Hepatocyte (in vitro differentiated cells): ENCODE measurements at regions not wholly inside any gene's neighbourhood (a gene's known extent, or its start where the extent isn't known, plus 50 kb on each side); places are given as distances from the start of the nearest gene placed in this dataset.
A peak's percentile ranks its signal among the peaks of the same experiment; 100 is the strongest.
"Not testable (repeated sequence)": the region's sequence is repeated elsewhere in the genome, so short reads cannot be mapped to it uniquely, and the experiment has no call there.

Experiments used
- DNase-seq: peaks from one replicate; pipeline ENCODE4 v3.0.0-alpha.2; 2016; ENCODE audit warnings: low spot score
- H2AFZ ChIP-seq: fragments of 200-600 bp; sonication (generic); 2 replicates; pipeline ENCODE4 v1.6.0; 2016; ENCODE audit warnings: antibody characterized with exemption, mild to moderate bottlenecking
- H3K27ac ChIP-seq: fragments of 200-600 bp; sonication (generic); 2 replicates; pipeline ENCODE4 v1.5.1; 2016; ENCODE audit warnings: mild to moderate bottlenecking
- H3K27me3 ChIP-seq: fragments of 200-600 bp; sonication (generic); 2 replicates; pipeline ENCODE4 v1.6.1; 2016
- H3K36me3 ChIP-seq: fragments of 200-600 bp; sonication (generic); replicated peaks from 2 replicates; pipeline ENCODE4 v1.5.1; 2016; ENCODE audit warnings: low read depth; ENCODE audit not compliant: insufficient read depth
- H3K4me1 ChIP-seq: fragments of 200-600 bp; sonication (generic); 2 replicates; pipeline ENCODE4 v1.5.1; 2016; ENCODE audit warnings: mild to moderate bottlenecking, moderate library complexity; ENCODE audit not compliant: insufficient read depth
- H3K4me2 ChIP-seq: fragments of 200-600 bp; sonication (generic); 2 replicates; pipeline ENCODE4 v1.6.0; 2016
- H3K4me3 ChIP-seq: fragments of 200-600 bp; sonication (generic); 2 replicates; pipeline ENCODE4 v1.5.1; 2016; ENCODE audit warnings: mild to moderate bottlenecking
- H3K79me2 ChIP-seq: fragments of 200-600 bp; sonication (generic); 2 replicates; pipeline ENCODE4 v1.6.0; 2017; ENCODE audit warnings: mild to moderate bottlenecking
- H3K9me2 ChIP-seq: fragments of 200-600 bp; sonication (generic); replicated peaks from 2 replicates; pipeline ENCODE4 v1.6.0; 2017; ENCODE audit warnings: mild to moderate bottlenecking; ENCODE audit not compliant: insufficient read depth
- H3K9me3 ChIP-seq: fragments of 200-600 bp; sonication (generic); 2 replicates; pipeline ENCODE4 v1.5.1; 2016; ENCODE audit warnings: low read depth, mild to moderate bottlenecking
- H4K20me1 ChIP-seq: fragments of 200-600 bp; sonication (generic); 2 replicates; pipeline ENCODE4 v1.6.0; 2016; ENCODE audit warnings: mild to moderate bottlenecking; ENCODE audit not compliant: insufficient read depth, poor library complexity, severe bottlenecking
- WGBS: methylation state at CpG from one replicate; pipeline ENCODE4 v1.1.6; 2016; ENCODE audit warnings: low lambda C conversion rate; ENCODE audit errors: missing lambda C conversion rate; 5-methylcytosine and 5-hydroxymethylcytosine counted together

- H3K4me3 ChIP-seq, H3K79me2 ChIP-seq, H3K27me3 ChIP-seq, DNase-seq, H3K36me3 ChIP-seq, H4K20me1 ChIP-seq, H3K27ac ChIP-seq, H3K4me2 ChIP-seq, H3K9me2 ChIP-seq, H3K9me3 ChIP-seq, H2AFZ ChIP-seq, H3K4me1 ChIP-seq: not testable (repeated sequence)
- WGBS: no CpG with 5 or more reads among the region's 2 CpGs
Measured at GRCh38 chr2:110394769-110395168, 77.8 kb downstream of the LIMS4 start.

GRCh38 chr2:110392366-110392765 is 80.2 kb downstream of the LIMS4 start:
- not testable (repeated sequence) for H3K79me2 ChIP-seq, H3K9me2 ChIP-seq, DNase-seq, H3K27ac ChIP-seq, H3K27me3 ChIP-seq, H3K4me2 ChIP-seq, H2AFZ ChIP-seq, H3K9me3 ChIP-seq, H3K4me3 ChIP-seq, H3K36me3 ChIP-seq, H4K20me1 ChIP-seq, H3K4me1 ChIP-seq
- WGBS: 94% methylated on average over 5 of the region's 8 CpGs

DNA sequence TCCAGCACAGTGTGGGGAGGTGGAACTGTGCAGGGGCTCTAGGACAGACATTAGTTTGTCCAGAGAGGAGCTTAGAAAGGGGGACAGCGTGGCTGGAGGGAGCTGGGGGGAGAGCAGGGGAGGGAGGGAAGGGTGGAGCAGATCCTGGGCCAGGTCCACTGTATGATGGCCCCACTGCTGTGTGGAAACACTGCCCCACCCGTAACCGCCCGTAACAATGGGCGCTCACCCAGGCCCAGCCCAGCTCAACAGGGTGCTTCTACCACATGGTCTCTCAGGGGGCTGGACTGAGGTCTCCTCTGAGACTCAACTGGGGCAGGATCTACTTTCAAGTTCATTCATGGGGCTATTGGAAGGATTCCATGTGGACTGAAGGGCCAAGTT is 81.6 kb downstream of the LIMS4 start:
- no CpG with 5 or more reads among the region's 5 CpGs for WGBS
- not testable (repeated sequence) for H3K27ac ChIP-seq, H2AFZ ChIP-seq, H3K4me3 ChIP-seq, H4K20me1 ChIP-seq, H3K27me3 ChIP-seq, H3K36me3 ChIP-seq, H3K4me1 ChIP-seq, H3K79me2 ChIP-seq, H3K9me3 ChIP-seq, H3K9me2 ChIP-seq, H3K4me2 ChIP-seq, DNase-seq

DNA sequence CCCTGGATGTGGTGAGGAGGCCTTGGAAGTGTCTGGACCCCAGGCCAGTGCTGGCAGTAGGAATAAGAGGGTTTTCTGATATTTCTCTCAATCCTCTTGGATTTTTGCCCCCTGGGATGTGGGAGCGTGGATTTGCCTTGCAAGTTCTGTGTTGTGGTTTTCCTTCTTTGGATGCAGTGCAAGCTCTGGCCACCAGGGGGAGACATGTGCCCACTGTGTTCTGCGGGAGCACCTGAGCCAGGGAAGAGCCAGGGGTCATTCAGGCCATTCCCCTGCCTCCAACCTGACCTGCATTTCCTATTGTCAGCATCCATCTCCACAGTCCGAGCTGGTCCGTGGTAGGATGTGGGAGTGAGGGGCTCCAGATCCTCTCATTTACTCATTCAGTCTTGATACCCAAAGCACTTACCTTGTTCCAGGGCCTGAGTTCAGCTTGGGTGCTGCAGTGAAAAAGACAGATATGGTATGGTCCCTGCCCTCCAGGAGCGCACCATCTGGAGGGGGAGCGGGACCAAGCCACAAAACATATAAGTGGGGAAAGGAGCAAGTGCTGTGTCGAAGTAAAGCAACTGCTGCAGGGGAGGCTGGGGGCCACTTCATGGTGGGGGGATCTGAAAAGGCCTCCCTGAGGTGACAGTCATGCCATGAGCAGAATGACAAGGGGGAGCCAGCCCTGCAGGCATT is 82.1 kb downstream of the LIMS4 start:
- H3K27ac ChIP-seq, H3K4me3 ChIP-seq, H3K4me1 ChIP-seq, H3K79me2 ChIP-seq, H3K9me2 ChIP-seq, H3K9me3 ChIP-seq, H3K36me3 ChIP-seq, H4K20me1 ChIP-seq, H2AFZ ChIP-seq, H3K27me3 ChIP-seq, H3K4me2 ChIP-seq: not testable (repeated sequence)
- peak; percentile 1 for DNase-seq
- 80% methylated on average over 5 of the region's 7 CpGs for WGBS

DNA sequence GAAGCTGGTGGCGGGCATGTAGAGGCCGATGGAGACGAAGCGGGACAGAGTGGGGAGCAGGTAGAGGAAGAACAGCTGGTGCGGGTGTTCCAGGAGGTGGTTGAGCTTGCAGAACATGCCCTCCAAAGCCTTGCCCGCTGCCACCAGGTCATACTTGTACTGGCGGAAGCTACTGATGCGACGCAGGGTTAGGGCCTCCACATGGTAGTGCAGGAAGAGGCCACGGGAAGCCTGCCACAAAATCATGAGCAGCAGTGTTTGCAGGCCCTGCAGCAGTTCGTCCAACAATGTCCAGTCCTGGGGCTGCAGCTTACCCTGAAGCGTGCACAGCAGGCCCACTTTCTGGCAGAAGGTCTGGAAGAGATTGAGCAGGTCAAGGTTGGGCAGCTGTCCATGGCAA is 85.6 kb downstream of the LIMS4 start:
- DNase-seq, H3K4me2 ChIP-seq, H3K9me2 ChIP-seq, H3K27ac ChIP-seq, H4K20me1 ChIP-seq, H2AFZ ChIP-seq, H3K27me3 ChIP-seq, H3K36me3 ChIP-seq, H3K4me1 ChIP-seq, H3K4me3 ChIP-seq, H3K9me3 ChIP-seq, H3K79me2 ChIP-seq: not testable (repeated sequence)
- 100% methylated on average over 5 of the region's 12 CpGs for WGBS

DNA sequence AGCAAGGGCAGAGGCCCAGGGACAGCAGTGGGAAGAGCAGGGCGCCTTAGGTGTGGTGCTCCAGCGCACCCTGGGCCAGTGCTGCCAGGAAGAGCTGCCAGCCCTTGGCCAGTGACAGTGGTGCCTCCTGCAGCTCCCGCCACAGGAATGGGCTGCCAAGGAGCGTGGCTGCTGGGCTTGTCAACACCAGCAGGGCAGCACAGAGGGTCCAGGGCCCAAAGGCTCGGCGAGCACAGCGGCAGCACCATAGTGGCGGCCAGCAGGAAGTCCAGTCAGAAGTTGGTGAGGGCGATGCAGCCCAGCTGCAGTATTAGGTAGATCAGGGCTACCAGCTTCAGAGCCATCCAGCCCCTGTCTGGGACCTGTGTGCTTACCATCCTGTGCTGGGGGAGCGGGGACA is 86.1 kb downstream of the LIMS4 start:
- not testable (repeated sequence) for DNase-seq, H3K27ac ChIP-seq, H3K36me3 ChIP-seq, H3K27me3 ChIP-seq, H3K9me2 ChIP-seq, H2AFZ ChIP-seq, H3K79me2 ChIP-seq, H3K9me3 ChIP-seq, H3K4me3 ChIP-seq, H3K4me1 ChIP-seq, H4K20me1 ChIP-seq, H3K4me2 ChIP-seq
- 98% methylated on average over 8 of the region's 10 CpGs for WGBS

DNA sequence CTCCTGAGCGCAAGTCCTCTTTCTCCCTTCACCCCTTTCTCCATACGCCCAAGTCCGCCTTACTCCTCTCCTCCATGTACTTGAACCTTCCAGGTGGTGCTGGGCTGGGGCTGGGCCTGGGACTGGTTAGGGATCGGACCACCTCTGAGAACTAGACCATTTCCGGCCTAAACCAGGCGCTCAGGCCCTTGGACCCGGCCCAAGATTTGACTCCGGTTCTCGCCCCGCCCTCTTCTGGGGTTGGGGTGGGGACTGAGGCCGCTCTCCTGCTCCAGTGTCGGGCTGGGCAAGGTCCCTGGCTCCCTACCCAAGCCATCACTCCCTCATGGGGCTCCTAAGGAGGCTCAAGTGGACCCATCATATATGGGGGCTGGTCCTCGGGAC is 87.9 kb downstream of the LIMS4 start:
- not testable (repeated sequence) for H4K20me1 ChIP-seq, H3K4me1 ChIP-seq

GRCh38 chr2:110384109-110384735 is 88.4 kb downstream of the LIMS4 start:
- H3K27me3 ChIP-seq, DNase-seq, H3K9me3 ChIP-seq, H3K79me2 ChIP-seq, H3K27ac ChIP-seq, H2AFZ ChIP-seq, H3K4me3 ChIP-seq, H3K4me1 ChIP-seq, H3K36me3 ChIP-seq, H3K9me2 ChIP-seq, H3K4me2 ChIP-seq, H4K20me1 ChIP-seq: not testable (repeated sequence)
- WGBS: no CpG with 5 or more reads among the region's 50 CpGs

More for the DNA sequence above, 87.9 kb downstream of the LIMS4 start:
- H2AFZ ChIP-seq, H3K4me3 ChIP-seq, DNase-seq, H3K27ac ChIP-seq, H3K27me3 ChIP-seq, H3K9me2 ChIP-seq, H3K79me2 ChIP-seq, H3K9me3 ChIP-seq, H3K36me3 ChIP-seq, H3K4me2 ChIP-seq: not testable (repeated sequence)
- no CpG with 5 or more reads among the region's 13 CpGs for WGBS

- not testable (repeated sequence) for H3K27me3 ChIP-seq, DNase-seq, H3K4me2 ChIP-seq, H3K36me3 ChIP-seq, H4K20me1 ChIP-seq, H3K9me2 ChIP-seq, H3K4me1 ChIP-seq, H3K4me3 ChIP-seq, H3K79me2 ChIP-seq, H3K9me3 ChIP-seq, H2AFZ ChIP-seq, H3K27ac ChIP-seq
- no CpG with 5 or more reads among the region's 75 CpGs for WGBS
Measured at GRCh38 chr2:110383163-110384048, 89.2 kb downstream of the LIMS4 start.
